Urinary bladder (tissue), 3 donors: ENCODE measurements at regions not wholly inside any gene's neighbourhood (a gene's known extent, or its start where the extent isn't known, plus 50 kb on each side); places are given as distances from the start of the nearest gene placed in this dataset.

Source experiments
- DNase-seq: peaks from one replicate; pipeline ENCODE4 v3.0.0-alpha.2; 2015; ENCODE audit errors: extremely low spot score
- H3K27ac ChIP-seq: one replicate; pipeline ENCODE4 v1.5.1; 2013; ENCODE audit warnings: low read depth, mild to moderate bottlenecking, moderate library complexity
- H3K36me3 ChIP-seq: one replicate; pipeline ENCODE4 v1.6.1; 2013; ENCODE audit warnings: mild to moderate bottlenecking, moderate library complexity; ENCODE audit not compliant: insufficient read depth
- H3K4me1 ChIP-seq: one replicate; pipeline ENCODE4 v1.6.1; 2013; ENCODE audit warnings: mild to moderate bottlenecking, moderate library complexity; ENCODE audit not compliant: insufficient read depth
- H3K4me3 ChIP-seq: one replicate; pipeline ENCODE4 v1.5.1; 2013; ENCODE audit warnings: low read depth, low read length
- WGBS: extraction: QIAGEN DNeasy Blood & Tissue Kit; methylation state at CpG from one replicate; pipeline ENCODE4 v1.1.7; 2013; 5-methylcytosine and 5-hydroxymethylcytosine counted together
- donor health status: healthy with polysubstance abuse.
- donor health status: healthy.

- WGBS = 87% methylated on average over 8 of the region's 8 CpGs
- no peaks in the 10 kb centered on the region for H3K36me3 ChIP-seq
- no peak for DNase-seq
- H3K4me3 ChIP-seq = no peak overlapping the region
- H3K27ac ChIP-seq = no peak overlapping the region
- H3K4me1 ChIP-seq = no peaks in the 10 kb centered on the region
Observed at GRCh38 chr9:81387360-81388106, 301.8 kb downstream of the TLE1 start.

- Histone ChIP-seq H3K4me3 (no peak overlapping the region), H3K36me3 (no peaks in the 10 kb centered on the region)
- 79% methylated on average over 3 of the region's 3 CpGs for WGBS
Observed at GRCh38 chr9:81384911-81385310, 304.4 kb downstream of the TLE1 start.

GRCh38 chr9:81382281-81382680 lies 307.1 kb downstream of the TLE1 start:
- no peak for DNase-seq
- Histone ChIP-seq H3K36me3 (no peaks in the 10 kb centered on the region), H3K4me1 (no peaks in the 10 kb centered on the region), H3K4me3 (no peak overlapping the region), H3K27ac (no peak overlapping the region)

More at GRCh38 chr9:81384911-81385310, 304.4 kb downstream of the TLE1 start:
- no peaks in the 10 kb centered on the region for H3K4me1 ChIP-seq
- no peak overlapping the region for H3K27ac ChIP-seq
- no peak for DNase-seq

GRCh38 chr9:81381694-81382093 lies 307.7 kb downstream of the TLE1 start:
- no peaks in the 10 kb centered on the region for H3K36me3 ChIP-seq
- H3K4me1 ChIP-seq = no peaks in the 10 kb centered on the region
- DNase-seq = no peak
- H3K27ac ChIP-seq = no peak overlapping the region
- 97% methylated on average over 3 of the region's 3 CpGs for WGBS
- H3K4me3 ChIP-seq = no peak overlapping the region

GRCh38 chr9:81380504-81381359 lies 308.6 kb downstream of the TLE1 start:
- Histone ChIP-seq H3K27ac (no peak overlapping the region), H3K4me1 (no peaks in the 10 kb centered on the region), H3K4me3 (no peak overlapping the region), H3K36me3 (no peaks in the 10 kb centered on the region)
- no peak for DNase-seq
- WGBS = 91% methylated on average over 9 of the region's 9 CpGs

- H3K4me3 ChIP-seq = no peak overlapping the region
- no peak overlapping the region for H3K27ac ChIP-seq
- no peaks in the 10 kb centered on the region for H3K4me1 ChIP-seq
- no peak for DNase-seq
- H3K36me3 ChIP-seq = no peaks in the 10 kb centered on the region
- WGBS = 32% methylated on average over 1 of the region's 1 CpG
Observed at GRCh38 chr9:81379655-81380054, 309.7 kb downstream of the TLE1 start.

GRCh38 chr9:81377921-81378320 lies 311.4 kb downstream of the TLE1 start:
- no peak for DNase-seq
- Histone ChIP-seq H3K4me3 (no peak overlapping the region), H3K36me3 (no peaks in the 10 kb centered on the region), H3K27ac (no peak overlapping the region), H3K4me1 (no peaks in the 10 kb centered on the region)
- 78% methylated on average over 1 of the region's 1 CpG for WGBS

- 92% methylated on average over 2 of the region's 2 CpGs for WGBS
Observed at GRCh38 chr9:81377320-81377719, 312.0 kb downstream of the TLE1 start.

GRCh38 chr9:81375187-81376100 lies 313.9 kb downstream of the TLE1 start:
- WGBS = 54% methylated on average over 10 of the region's 10 CpGs
- Histone ChIP-seq H3K4me3 (no peak overlapping the region), H3K36me3 (no peaks in the 10 kb centered on the region), H3K27ac (no peak overlapping the region), H3K4me1 (no peaks in the 10 kb centered on the region)
- DNase-seq = no peak

More at GRCh38 chr9:81377320-81377719, 312.0 kb downstream of the TLE1 start:
- Histone ChIP-seq H3K4me3 (no peak overlapping the region), H3K27ac (no peak overlapping the region), H3K36me3 (no peaks in the 10 kb centered on the region), H3K4me1 (no peaks in the 10 kb centered on the region)
- no peak for DNase-seq

- no peak overlapping the region for H3K27ac ChIP-seq
- DNase-seq = no peak
- 65% methylated on average over 4 of the region's 4 CpGs for WGBS
- H3K4me1 ChIP-seq = no peaks in the 10 kb centered on the region
- H3K4me3 ChIP-seq = no peak overlapping the region
- H3K36me3 ChIP-seq = no peaks in the 10 kb centered on the region
Observed at GRCh38 chr9:81374459-81375186, 314.7 kb downstream of the TLE1 start.

GRCh38 chr9:81373294-81373693 lies 316.1 kb downstream of the TLE1 start:
- Histone ChIP-seq H3K4me1 (no peaks in the 10 kb centered on the region), H3K27ac (no peak overlapping the region), H3K36me3 (no peaks in the 10 kb centered on the region), H3K4me3 (no peak overlapping the region)
- WGBS = 90% methylated on average over 4 of the region's 4 CpGs
- no peak for DNase-seq

- DNase-seq = no peak
- no peaks in the 10 kb centered on the region for H3K4me1 ChIP-seq
- no peak overlapping the region for H3K27ac ChIP-seq
- 59% methylated on average over 8 of the region's 8 CpGs for WGBS
- no peaks in the 10 kb centered on the region for H3K36me3 ChIP-seq
- H3K4me3 ChIP-seq = no peak overlapping the region
Observed at GRCh38 chr9:81372628-81373191, 316.6 kb downstream of the TLE1 start.

- 92% methylated on average over 7 of the region's 7 CpGs for WGBS
Observed at GRCh38 chr9:81371824-81372223, 317.5 kb downstream of the TLE1 start.

More at GRCh38 chr9:81371824-81372223, 317.5 kb downstream of the TLE1 start:
- no peaks in the 10 kb centered on the region for H3K4me1 ChIP-seq
- H3K27ac ChIP-seq = no peak overlapping the region
- no peak overlapping the region for H3K4me3 ChIP-seq
- DNase-seq = no peak
- no peaks in the 10 kb centered on the region for H3K36me3 ChIP-seq
